Aorta (tissue), 5 donors: ENCODE measurements at regions not wholly inside any gene's neighbourhood (a gene's known extent, or its start where the extent isn't known, plus 50 kb on each side); places are given as distances from the start of the nearest gene placed in this dataset.

Experiments used
- ATAC-seq: fragments of 200-7000 bp; cut with Tn5 transposase; one replicate; pipeline ENCODE4 v1.9.1; 2022; ENCODE audit warnings: moderate library complexity; ENCODE audit not compliant: low FRiP score
- DNase-seq, 2 donors: peaks; one replicate each; pipeline ENCODE4 v3.0.0-alpha.2; 2020
- H3K27ac ChIP-seq, 2 donors: one replicate each; pipeline ENCODE4 v1.5.1; 2013; ENCODE audit warnings: low read length in 2 of 2, mild to moderate bottlenecking in 2 of 2, moderate library complexity in 2 of 2, control low read depth in 1 of 2, inconsistent platforms in 1 of 2, low read depth in 1 of 2
- H3K27me3 ChIP-seq, 2 donors: one replicate each; pipeline ENCODE4 v1.6.1; 2013; ENCODE audit warnings: control low read depth in 1 of 2, low read length in 1 of 2, mild to moderate bottlenecking in 1 of 2, moderate library complexity in 1 of 2; ENCODE audit not compliant: insufficient read depth in 2 of 2, control insufficient read depth in 1 of 2
- H3K36me3 ChIP-seq, 2 donors: one replicate each; pipeline ENCODE4 v1.6.1; 2013; ENCODE audit warnings: control low read depth in 1 of 2, low read length in 1 of 2, mild to moderate bottlenecking in 1 of 2; ENCODE audit not compliant: insufficient read depth in 2 of 2, control insufficient read depth in 1 of 2
- H3K4me1 ChIP-seq, 2 donors: one replicate each; pipeline ENCODE4 v1.6.1; 2013; ENCODE audit warnings: low read length in 2 of 2, control low read depth in 1 of 2, mild to moderate bottlenecking in 1 of 2, moderate library complexity in 1 of 2; ENCODE audit not compliant: insufficient read depth in 2 of 2, control insufficient read depth in 1 of 2
- H3K4me3 ChIP-seq, 2 donors: one replicate each; pipeline ENCODE4 v1.5.1; 2013; ENCODE audit warnings: low read length in 2 of 2, control low read depth in 1 of 2, mild to moderate bottlenecking in 1 of 2
- H3K9me3 ChIP-seq: one replicate; pipeline ENCODE4 v1.6.1; 2013; ENCODE audit warnings: mild to moderate bottlenecking, low read length; ENCODE audit not compliant: control insufficient read depth
- WGBS, 2 donors: extraction: QIAGEN DNeasy Blood & Tissue Kit; methylation state at CpG; one replicate each; pipeline ENCODE4 v1.1.7; 2013; 5-methylcytosine and 5-hydroxymethylcytosine counted together
- intact Hi-C, 2 donors: fragments of 100-400 bp; cut with DNase I; formaldehyde crosslinking; loops; one replicate each; pipeline versions ENCODE4 v1.14.2 to v1.15.0; 2022
- donor health status: healthy with polysubstance abuse.
- donor health status: Bipolar disorder and iron deficiency.
- donor health status: DM: no; HTN: no; CAD: no.
- donor health status: DM: no; HTN: no; CAD: no.
- donor health status: DM: yes; HTN: yes; CAD: no.

DNA sequence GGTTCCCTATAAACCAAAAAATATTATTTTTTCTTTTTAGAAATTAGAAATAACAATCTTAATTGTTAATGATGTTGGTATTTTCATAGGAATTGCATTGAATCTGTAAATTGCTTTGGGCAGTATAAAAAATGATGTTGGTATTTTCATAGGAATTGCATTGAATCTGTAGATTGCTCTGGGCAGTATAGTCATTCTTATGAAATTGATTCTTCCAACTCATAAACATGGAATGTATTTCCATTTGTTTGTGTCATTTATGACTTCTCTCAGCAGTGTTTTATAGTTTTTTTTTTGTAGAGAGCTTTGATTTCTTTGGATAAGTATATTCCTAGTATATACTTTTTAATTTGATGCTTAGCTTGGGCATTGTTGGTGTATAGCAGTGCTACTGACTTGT, 82.0 kb upstream of the NT5C1B start:
- no peaks in the 10 kb centered on the region for H3K27me3 ChIP-seq
- ATAC-seq (no peak), DNase-seq (no peak)
- H3K27ac ChIP-seq = no peak overlapping the region
- H3K4me1 ChIP-seq = no peaks in the 10 kb centered on the region
- intact Hi-C loops = no loop called here
- no peaks in the 10 kb centered on the region for H3K36me3 ChIP-seq
- no peak overlapping the region for H3K4me3 ChIP-seq
- H3K9me3 ChIP-seq = no peaks in the 10 kb centered on the region

DNA sequence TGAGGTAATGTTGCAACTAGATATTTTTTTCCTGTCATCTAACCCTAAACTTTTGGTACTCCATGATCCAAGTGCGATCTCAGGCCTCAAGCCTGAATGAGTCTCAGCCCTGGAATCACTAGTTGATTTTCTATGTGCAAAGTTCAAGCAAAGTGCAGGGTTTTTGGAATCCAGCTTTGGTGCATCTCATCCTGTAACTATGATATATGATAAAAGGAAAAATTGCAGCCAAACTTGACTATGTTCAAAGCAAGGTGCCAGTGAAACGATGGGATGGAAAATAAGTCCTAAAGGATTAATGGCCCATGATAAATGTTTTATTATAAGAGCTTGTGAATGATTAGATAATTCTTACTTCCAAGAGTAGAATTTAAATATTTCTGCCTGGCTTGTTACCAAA, 78.9 kb upstream of the NT5C1B start:
- DNase-seq (no peak), ATAC-seq (no peak)
- Histone ChIP-seq H3K27me3 (no peaks in the 10 kb centered on the region), H3K27ac (no peak overlapping the region), H3K4me1 (no peaks in the 10 kb centered on the region), H3K4me3 (no peak overlapping the region), H3K36me3 (no peaks in the 10 kb centered on the region), H3K9me3 (no peaks in the 10 kb centered on the region)
- intact Hi-C loops = no loop called here
- 63 to 66% methylated on average over 2 of the region's 2 CpGs for WGBS, 2 donors

DNA sequence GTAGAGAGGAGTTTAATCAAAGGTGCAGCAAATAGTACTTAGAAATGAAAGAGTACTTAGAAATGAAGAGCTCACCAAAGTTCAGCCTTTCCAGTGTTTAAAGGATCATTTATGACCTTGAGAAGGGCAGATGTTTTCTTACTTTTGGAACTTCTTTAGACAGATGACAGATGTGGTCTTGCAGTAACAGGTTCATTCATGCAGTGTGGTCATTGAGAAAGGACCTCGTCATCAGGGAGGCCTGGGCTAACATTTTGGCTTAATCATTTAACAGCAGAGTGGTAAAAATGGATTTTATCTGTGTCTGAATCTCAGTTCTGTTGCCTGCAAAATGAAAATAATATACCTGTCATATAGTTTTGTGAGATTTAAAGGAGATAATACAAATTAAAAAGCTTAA, 75.1 kb upstream of the NT5C1B start:
- intact Hi-C loops = no loop called here
- Histone ChIP-seq H3K4me3 (no peak overlapping the region), H3K27ac (no peak overlapping the region), H3K27me3 (no peaks in the 10 kb centered on the region), H3K36me3 (no peaks in the 10 kb centered on the region), H3K4me1 (no peaks in the 10 kb centered on the region), H3K9me3 (no peaks in the 10 kb centered on the region)
- no peak for ATAC-seq
- WGBS, 2 donors = 95 to 100% methylated on average over 1 of the region's 1 CpG
- no peak for DNase-seq

DNA sequence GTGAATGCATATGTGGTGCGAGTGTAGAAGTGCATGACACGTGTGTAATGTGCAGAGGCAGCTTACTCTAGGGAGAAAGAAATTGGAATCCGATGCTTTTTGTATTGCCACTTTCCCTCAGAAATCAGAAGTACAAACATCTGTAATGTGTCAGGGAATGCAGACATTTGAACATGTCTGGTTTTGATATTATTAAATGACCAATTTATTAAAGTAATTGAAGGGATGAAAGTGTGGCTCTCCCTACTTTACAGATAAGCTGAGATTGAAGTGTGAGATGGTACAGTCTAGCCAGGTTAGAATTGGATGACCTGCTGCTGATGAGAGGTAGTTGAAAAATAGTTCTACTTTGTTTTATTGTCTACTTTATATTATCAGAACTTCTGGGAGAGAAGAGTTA, 74.5 kb upstream of the NT5C1B start:
- Histone ChIP-seq H3K9me3 (no peaks in the 10 kb centered on the region), H3K4me1 (no peaks in the 10 kb centered on the region), H3K27ac (no peak overlapping the region), H3K36me3 (no peaks in the 10 kb centered on the region), H3K27me3 (no peaks in the 10 kb centered on the region), H3K4me3 (no peak overlapping the region)
- DNase-seq (no peak), ATAC-seq (no peak)
- WGBS, 2 donors = 77 to 78% methylated on average over 3 of the region's 3 CpGs
- intact Hi-C loops = no loop called here

DNA sequence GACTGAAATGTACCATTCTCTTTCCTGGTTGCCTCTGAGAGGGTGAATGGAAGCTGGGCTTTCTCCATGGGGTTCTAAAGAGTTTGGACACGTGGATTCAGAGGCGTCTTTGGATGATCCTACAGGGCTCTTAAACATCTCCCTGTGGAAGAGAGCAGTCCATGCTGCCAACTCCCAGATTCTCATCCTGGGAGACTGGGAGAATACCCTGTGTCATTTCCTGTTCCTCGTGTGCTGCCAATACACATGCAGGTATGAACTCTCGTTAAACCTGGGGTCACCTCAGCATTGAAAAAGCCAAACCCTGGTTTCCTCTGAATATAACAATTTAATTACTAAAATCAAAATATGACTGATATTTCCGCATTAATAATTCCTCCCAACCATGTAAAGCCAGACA, 73.3 kb upstream of the NT5C1B start:
- no peak for DNase-seq
- WGBS, 2 donors = 92 to 94% methylated on average over 5 of the region's 5 CpGs
- no peak for ATAC-seq
- no peaks in the 10 kb centered on the region for H3K36me3 ChIP-seq
- no peaks in the 10 kb centered on the region for H3K4me1 ChIP-seq
- intact Hi-C loops = no loop called here
- no peak overlapping the region for H3K4me3 ChIP-seq
- no peaks in the 10 kb centered on the region for H3K9me3 ChIP-seq
- H3K27me3 ChIP-seq = no peaks in the 10 kb centered on the region
- no peak overlapping the region for H3K27ac ChIP-seq

DNA sequence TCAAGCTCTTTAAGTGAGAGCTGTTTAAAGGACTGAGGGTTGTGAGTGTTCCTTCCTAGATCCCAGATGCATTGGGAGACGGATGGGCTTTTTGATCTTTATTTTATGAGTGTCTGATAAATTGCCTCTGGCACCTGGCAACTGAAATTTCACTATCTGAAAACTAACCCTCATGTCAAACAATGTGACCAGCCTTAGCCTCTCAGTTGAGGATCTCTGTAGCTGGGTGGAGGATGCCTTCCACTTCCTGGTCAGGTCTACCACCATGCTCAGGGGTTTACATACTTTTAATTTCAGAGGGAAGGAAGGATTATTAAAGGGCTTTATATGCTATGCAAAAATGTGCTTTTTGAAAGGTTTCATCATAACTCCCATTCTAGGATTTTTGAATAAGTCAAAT, 70.5 kb upstream of the NT5C1B start:
- 93 to 96% methylated on average over 1 of the region's 1 CpG for WGBS, 2 donors
- intact Hi-C loops = no loop called here
- Histone ChIP-seq H3K27me3 (no peaks in the 10 kb centered on the region), H3K4me1 (no peaks in the 10 kb centered on the region), H3K27ac (no peak overlapping the region), H3K36me3 (no peaks in the 10 kb centered on the region), H3K9me3 (no peaks in the 10 kb centered on the region), H3K4me3 (no peak overlapping the region)
- ATAC-seq (no peak), DNase-seq (no peak)

DNA sequence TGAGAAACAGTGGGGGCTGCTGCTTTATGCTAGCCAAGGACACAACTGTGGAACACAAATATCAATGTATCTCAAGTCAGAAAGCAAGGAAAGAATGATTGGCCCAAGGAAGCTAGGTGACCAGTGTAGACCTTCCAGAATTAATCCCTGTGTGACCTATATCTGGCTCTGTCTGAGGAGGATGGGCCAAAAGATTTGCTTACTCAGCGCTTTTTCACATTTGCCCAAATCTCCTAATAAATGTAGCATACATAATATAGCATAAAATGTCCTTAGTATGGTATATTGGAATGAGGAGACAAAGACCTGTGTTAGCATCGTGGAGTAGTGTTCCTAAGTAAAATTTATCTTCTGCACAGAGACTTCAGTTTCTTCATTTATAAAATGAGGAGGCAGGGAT, 66.7 kb upstream of the NT5C1B start:
- 77 to 85% methylated on average over 2 of the region's 2 CpGs for WGBS, 2 donors

DNA sequence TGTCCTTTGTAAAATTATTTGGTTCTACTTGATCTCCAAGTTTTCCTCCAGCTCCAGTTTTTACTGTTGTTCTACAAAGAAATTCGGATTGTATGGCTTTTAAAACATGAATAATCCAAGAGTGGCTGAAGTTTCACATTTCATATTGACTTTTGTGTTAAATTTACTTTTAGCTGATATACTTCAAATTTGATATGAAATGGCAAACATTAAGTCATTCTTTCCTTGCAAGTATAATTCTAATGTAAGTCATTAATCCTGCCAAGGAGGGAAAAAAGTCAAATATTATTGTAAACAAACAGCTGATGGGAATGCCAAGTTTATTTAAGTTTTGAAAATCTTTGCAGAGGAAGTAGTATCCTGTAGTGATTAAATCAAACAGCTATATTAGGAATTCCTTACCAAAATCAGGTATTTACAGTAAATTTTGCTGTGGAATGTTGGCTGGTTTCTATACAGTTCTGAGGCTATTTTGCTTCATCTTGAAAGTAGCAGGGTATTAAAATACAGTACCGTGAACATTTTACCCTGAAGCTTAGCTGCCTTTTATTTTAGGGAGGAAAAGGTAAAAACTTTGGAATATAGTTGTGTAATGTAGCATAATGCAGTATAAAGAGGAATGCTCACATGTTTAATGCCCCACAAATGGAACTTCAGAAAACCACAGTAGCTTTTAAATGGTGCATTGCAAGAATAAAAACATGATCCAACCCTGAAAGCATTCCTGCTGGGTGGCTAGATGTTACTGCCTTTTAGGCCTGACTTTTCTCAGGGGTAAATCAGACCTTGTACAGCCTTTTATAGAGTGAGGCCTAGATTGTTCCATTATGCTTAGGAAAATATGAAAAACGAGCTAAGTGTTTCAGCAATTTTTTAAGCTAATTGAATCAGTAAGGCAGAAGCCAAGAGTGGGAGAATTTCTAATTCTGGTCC, 62.7 kb upstream of the NT5C1B start:
- ATAC-seq (peak; percentile 73), DNase-seq (no peak)
- 6 to 7% methylated on average over 3 of the region's 3 CpGs for WGBS, 2 donors
- H3K27ac ChIP-seq = peak overlapping the region in 1 of 2 donors; percentile 82
- intact Hi-C loops = no loop called here
- no peaks in the 10 kb centered on the region for H3K9me3 ChIP-seq
- no peak overlapping the region for H3K4me3 ChIP-seq
- no peaks in the 10 kb centered on the region for H3K36me3 ChIP-seq
- H3K4me1 ChIP-seq = peaks cover 0 to 9% of the 10 kb centered on the region in 2 donors
- H3K27me3 ChIP-seq = no peaks in the 10 kb centered on the region

More for the DNA sequence above, 66.7 kb upstream of the NT5C1B start:
- intact Hi-C loops = no loop called here
- no peak for ATAC-seq
- no peak overlapping the region for H3K4me3 ChIP-seq
- no peak overlapping the region for H3K27ac ChIP-seq
- peaks cover 0 to 9% of the 10 kb centered on the region in 2 donors for H3K4me1 ChIP-seq
- DNase-seq = no peak
- H3K36me3 ChIP-seq = no peaks in the 10 kb centered on the region
- no peaks in the 10 kb centered on the region for H3K27me3 ChIP-seq
- no peaks in the 10 kb centered on the region for H3K9me3 ChIP-seq

DNA sequence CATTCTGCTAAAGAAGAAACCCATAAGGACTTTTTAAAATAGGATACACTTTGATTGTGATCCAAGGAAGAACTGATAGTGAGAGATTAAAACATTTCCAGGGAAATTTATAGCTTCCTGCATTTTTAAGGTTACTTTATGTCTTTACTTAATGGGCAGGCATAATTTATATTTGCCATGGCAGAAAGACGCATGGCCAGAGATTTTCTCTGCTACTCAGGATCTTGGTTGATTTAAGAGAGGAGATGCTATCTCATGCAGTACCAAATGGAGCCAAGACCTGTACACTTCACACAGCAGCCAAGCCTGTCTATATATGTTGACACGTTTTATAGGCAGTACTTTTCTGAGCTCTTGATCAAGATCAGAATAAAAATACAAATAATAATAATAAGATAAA, 60.9 kb upstream of the NT5C1B start:
- 87 to 90% methylated on average over 2 of the region's 2 CpGs for WGBS, 2 donors
- no peak overlapping the region for H3K27ac ChIP-seq
- DNase-seq = no peak
- H3K4me3 ChIP-seq = no peak overlapping the region
- H3K36me3 ChIP-seq = no peaks in the 10 kb centered on the region
- ATAC-seq = no peak
- H3K27me3 ChIP-seq = no peaks in the 10 kb centered on the region
- no peaks in the 10 kb centered on the region for H3K9me3 ChIP-seq
- peaks cover 0 to 9% of the 10 kb centered on the region in 2 donors for H3K4me1 ChIP-seq
- intact Hi-C loops = no loop called here
